WERI-Rb-1 (cell line): ENCODE measurements at regions not wholly inside any gene's neighbourhood (a gene's known extent, or its start where the extent isn't known, plus 50 kb on each side); places are given as distances from the start of the nearest gene placed in this dataset.

ENCODE experiments used
- DNase-seq: peaks from one replicate; pipeline ENCODE4 v3.0.0-alpha.2; 2020
- H3K27ac ChIP-seq: fragments of 250-450 bp; sonication (Bioruptor Pico); 2 replicates; pipeline ENCODE4 v1.5.1; 2020; ENCODE audit warnings: mild to moderate bottlenecking, moderate library complexity
- H3K27me3 ChIP-seq: fragments of 250-450 bp; sonication (Bioruptor Pico); 2 replicates; pipeline ENCODE4 v1.5.1; 2021; ENCODE audit warnings: mild to moderate bottlenecking, low read depth, moderate library complexity; ENCODE audit not compliant: insufficient read depth, severe bottlenecking
- H3K36me3 ChIP-seq: fragments of 250-450 bp; sonication (Bioruptor Pico); 2 replicates; pipeline ENCODE4 v1.5.1; 2020; ENCODE audit warnings: mild to moderate bottlenecking, moderate library complexity
- H3K4me3 ChIP-seq: 2 replicates; pipeline ENCODE4 v1.5.1; 2011; ENCODE audit warnings: low read depth, mild to moderate bottlenecking, control low read depth, low read length
- H3K9me3 ChIP-seq: fragments of 250-450 bp; sonication (Bioruptor Pico); 2 replicates; pipeline ENCODE4 v1.5.1; 2021; ENCODE audit warnings: mild to moderate bottlenecking, moderate library complexity; ENCODE audit not compliant: severe bottlenecking
- TF ChIP-seq, protein P1 (sequence below): IDR thresholded peaks from 2 replicates; pipeline ENCODE4 v1.5.1; 2011; ENCODE audit warnings: low read depth, mild to moderate bottlenecking, control low read depth, inconsistent platforms, low read length

GRCh38 chr5:179487145-179487544 lies 63.2 kb upstream of the RUFY1 start:
- H3K27ac ChIP-seq = no peak overlapping the region
- H3K36me3 ChIP-seq = no peaks in the 10 kb centered on the region
- H3K4me3 ChIP-seq = no peak overlapping the region
- TF ChIP-seq, protein P1, sequence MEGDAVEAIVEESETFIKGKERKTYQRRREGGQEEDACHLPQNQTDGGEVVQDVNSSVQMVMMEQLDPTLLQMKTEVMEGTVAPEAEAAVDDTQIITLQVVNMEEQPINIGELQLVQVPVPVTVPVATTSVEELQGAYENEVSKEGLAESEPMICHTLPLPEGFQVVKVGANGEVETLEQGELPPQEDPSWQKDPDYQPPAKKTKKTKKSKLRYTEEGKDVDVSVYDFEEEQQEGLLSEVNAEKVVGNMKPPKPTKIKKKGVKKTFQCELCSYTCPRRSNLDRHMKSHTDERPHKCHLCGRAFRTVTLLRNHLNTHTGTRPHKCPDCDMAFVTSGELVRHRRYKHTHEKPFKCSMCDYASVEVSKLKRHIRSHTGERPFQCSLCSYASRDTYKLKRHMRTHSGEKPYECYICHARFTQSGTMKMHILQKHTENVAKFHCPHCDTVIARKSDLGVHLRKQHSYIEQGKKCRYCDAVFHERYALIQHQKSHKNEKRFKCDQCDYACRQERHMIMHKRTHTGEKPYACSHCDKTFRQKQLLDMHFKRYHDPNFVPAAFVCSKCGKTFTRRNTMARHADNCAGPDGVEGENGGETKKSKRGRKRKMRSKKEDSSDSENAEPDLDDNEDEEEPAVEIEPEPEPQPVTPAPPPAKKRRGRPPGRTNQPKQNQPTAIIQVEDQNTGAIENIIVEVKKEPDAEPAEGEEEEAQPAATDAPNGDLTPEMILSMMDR = no peak
- no peaks in the 10 kb centered on the region for H3K9me3 ChIP-seq
- no peak for DNase-seq
- H3K27me3 ChIP-seq = no peaks in the 10 kb centered on the region

- no peak for DNase-seq
- Histone ChIP-seq H3K36me3 (no peaks in the 10 kb centered on the region), H3K27ac (no peak overlapping the region), H3K4me3 (no peak overlapping the region), H3K27me3 (no peaks in the 10 kb centered on the region), H3K9me3 (no peaks in the 10 kb centered on the region)
- TF ChIP-seq, protein P1 = no peak
Measured at GRCh38 chr5:179486596-179487051, 63.7 kb upstream of the RUFY1 start.

DNA sequence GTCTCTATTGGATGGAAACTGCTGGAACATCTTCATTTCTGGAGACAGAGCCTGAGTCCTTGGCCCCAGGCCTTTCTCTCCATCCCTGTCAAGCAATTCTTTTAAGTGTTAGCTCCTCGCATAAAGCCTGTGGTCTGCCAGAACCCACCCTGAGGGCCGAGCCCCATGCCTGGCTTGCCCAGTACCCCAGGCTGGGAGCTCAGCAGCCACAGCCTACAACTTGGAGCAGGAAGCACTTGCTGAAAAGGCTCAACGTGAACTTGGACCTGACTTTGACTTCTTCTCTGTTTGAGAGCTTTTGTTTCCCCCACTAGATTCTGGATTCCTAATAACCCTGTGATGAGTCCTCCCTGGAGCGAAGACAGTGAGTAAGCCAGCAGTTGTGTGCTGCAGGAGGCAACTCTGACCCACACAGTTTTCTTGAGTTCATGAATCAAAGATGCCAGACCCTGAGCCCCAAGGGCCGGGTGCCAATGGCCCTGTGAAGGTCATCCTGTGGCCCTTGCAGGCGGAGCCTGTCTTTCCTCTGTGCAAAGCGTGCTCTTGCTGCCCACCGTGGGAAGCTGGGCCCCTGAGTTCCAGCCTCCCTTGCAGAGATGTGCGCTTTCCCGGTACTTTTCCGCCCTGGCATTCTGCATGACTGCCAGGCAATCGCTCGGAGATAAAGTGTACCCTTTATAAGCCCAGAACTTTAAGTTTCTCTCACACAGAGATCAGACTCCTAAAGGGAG lies 64.3 kb upstream of the RUFY1 start:
- no peak overlapping the region for H3K4me3 ChIP-seq
- DNase-seq = no peak
- H3K27ac ChIP-seq = no peak overlapping the region
- TF ChIP-seq, protein P1 = no peak
- H3K9me3 ChIP-seq = no peaks in the 10 kb centered on the region
- H3K36me3 ChIP-seq = no peaks in the 10 kb centered on the region
- no peaks in the 10 kb centered on the region for H3K27me3 ChIP-seq

DNA sequence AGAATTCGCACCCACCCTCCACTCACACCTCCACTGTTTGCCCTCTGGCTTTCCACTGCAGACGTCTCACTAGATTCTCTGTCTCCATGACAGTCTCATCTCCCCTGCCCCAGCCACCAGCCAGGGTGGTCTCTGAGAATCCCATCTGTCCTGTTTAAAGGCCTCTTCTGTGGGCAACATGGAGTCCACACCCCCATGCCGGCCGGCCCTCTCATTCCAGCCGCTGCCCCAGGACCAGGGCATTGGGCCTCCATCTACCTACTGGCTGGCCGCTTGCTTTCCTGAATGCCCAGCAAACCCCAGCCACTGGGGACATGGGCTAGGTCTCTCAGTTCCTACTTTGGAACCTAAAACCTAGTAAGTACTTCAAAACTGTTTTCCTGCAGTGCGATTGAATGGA lies 65.6 kb upstream of the RUFY1 start:
- no peak overlapping the region for H3K4me3 ChIP-seq
- H3K36me3 ChIP-seq = no peaks in the 10 kb centered on the region
- no peak for DNase-seq
- no peaks in the 10 kb centered on the region for H3K9me3 ChIP-seq
- H3K27me3 ChIP-seq = no peaks in the 10 kb centered on the region
- no peak overlapping the region for H3K27ac ChIP-seq
- TF ChIP-seq, protein P1 = no peak

GRCh38 chr5:179484201-179484600 lies 66.2 kb upstream of the RUFY1 start:
- no peak overlapping the region for H3K27ac ChIP-seq
- no peak overlapping the region for H3K4me3 ChIP-seq
- no peak for DNase-seq
- H3K9me3 ChIP-seq = no peaks in the 10 kb centered on the region
- no peaks in the 10 kb centered on the region for H3K36me3 ChIP-seq
- TF ChIP-seq, protein P1 = no peak
- H3K27me3 ChIP-seq = no peaks in the 10 kb centered on the region

DNA sequence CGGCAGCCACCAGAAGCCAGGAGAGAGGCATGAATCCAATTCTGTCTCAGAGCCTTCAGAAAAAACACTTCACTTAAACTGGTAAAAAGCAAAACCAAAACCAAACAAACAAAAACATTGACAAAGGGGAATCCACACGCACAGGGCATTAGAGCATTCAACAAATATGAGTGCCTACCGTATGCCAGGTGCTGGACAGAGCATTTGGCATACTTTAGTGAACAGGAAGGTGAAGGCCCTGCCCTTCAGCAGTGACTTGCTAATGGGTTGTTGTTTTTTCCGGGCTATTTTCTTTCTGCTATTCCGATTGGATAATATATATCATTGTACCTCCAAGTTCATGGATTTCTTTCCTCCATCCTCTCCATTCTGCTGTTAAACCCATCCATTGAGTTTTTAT lies 71.7 kb upstream of the RUFY1 start:
- no peak overlapping the region for H3K4me3 ChIP-seq
- H3K27ac ChIP-seq = no peak overlapping the region
- DNase-seq = no peak
- H3K27me3 ChIP-seq = no peaks in the 10 kb centered on the region
- no peaks in the 10 kb centered on the region for H3K36me3 ChIP-seq
- H3K9me3 ChIP-seq = no peaks in the 10 kb centered on the region
- TF ChIP-seq, protein P1 = no peak
